Natural killer cell treated with Interleukin-12 subunit alpha and Interleukin-12 subunit beta and Interleukin-15 and Interleukin-18, amount 100 ng/mL, for 72 hours (primary cell): ENCODE measurements at regions not wholly inside any gene's neighbourhood (a gene's known extent, or its start where the extent isn't known, plus 50 kb on each side); places are given as distances from the start of the nearest gene placed in this dataset.
"Not testable (repeated sequence)": the region's sequence is repeated elsewhere in the genome, so short reads cannot be mapped to it uniquely, and the experiment has no call there.

Experiments
- ATAC-seq, 2 donors: fragments of 150-1000 bp; cut with Tn5 transposase in 1 of 2; sonication (Bioruptor Pico), chemical (Tn5 transposase) in 1 of 2; 2 replicates each; pipeline ENCODE4 v1.10.0; 2021
- DNase-seq: peaks from one replicate; pipeline ENCODE4 v3.0.0; 2022; ENCODE audit warnings: low spot score
- H3K27ac Mint-ChIP-seq, 2 donors: 1 replicate in 1 of 2; 2 replicates in 1 of 2; pipeline ENCODE4 v1.8.0; 2022; ENCODE audit warnings: mixed read lengths in 2 of 2, mild to moderate bottlenecking in 1 of 2, moderate library complexity in 1 of 2
- H3K27me3 Mint-ChIP-seq, 2 donors: 1 replicate in 1 of 2; 2 replicates in 1 of 2; pipeline ENCODE4 v1.8.0; 2022; ENCODE audit warnings: mixed read lengths in 2 of 2
- H3K36me3 Mint-ChIP-seq: one replicate; pipeline ENCODE4 v1.8.0; 2022; ENCODE audit warnings: mixed read lengths
- H3K4me1 Mint-ChIP-seq, 2 donors: 1 replicate in 1 of 2; 2 replicates in 1 of 2; pipeline ENCODE4 v1.8.0; 2022; ENCODE audit warnings: low read depth in 2 of 2, mixed read lengths in 2 of 2, mild to moderate bottlenecking in 1 of 2
- H3K4me3 Mint-ChIP-seq: one replicate; pipeline ENCODE4 v1.8.0; 2022; ENCODE audit warnings: mixed read lengths
- H3K9me3 Mint-ChIP-seq: 2 replicates; pipeline ENCODE4 v1.8.0; 2022; ENCODE audit warnings: mixed read lengths

GRCh38 chr2:242015108-242016065, 145.9 kb downstream of the RTP5 start:
- H3K4me3 Mint-ChIP-seq = no peak overlapping the region
- no peak for DNase-seq
- no peaks in the 10 kb centered on the region for H3K4me1 Mint-ChIP-seq
- peaks cover 20 to 33% of the 10 kb centered on the region in 2 donors for H3K27me3 Mint-ChIP-seq
- H3K27ac Mint-ChIP-seq = no peak overlapping the region
- ATAC-seq = no peak
- H3K9me3 Mint-ChIP-seq = no peaks in the 10 kb centered on the region
- no peaks in the 10 kb centered on the region for H3K36me3 Mint-ChIP-seq

- ATAC-seq = no peak
- no peaks in the 10 kb centered on the region for H3K4me1 Mint-ChIP-seq
- H3K9me3 Mint-ChIP-seq = no peaks in the 10 kb centered on the region
- H3K36me3 Mint-ChIP-seq = no peaks in the 10 kb centered on the region
- H3K27ac Mint-ChIP-seq = no peak overlapping the region
- peaks cover 24 to 41% of the 10 kb centered on the region in 2 donors for H3K27me3 Mint-ChIP-seq
- DNase-seq = no peak
- no peak overlapping the region for H3K4me3 Mint-ChIP-seq
Measured at GRCh38 chr2:242017086-242017485, 147.6 kb downstream of the RTP5 start.

GRCh38 chr2:242018416-242018815, 148.9 kb downstream of the RTP5 start:
- not testable (repeated sequence) for H3K4me3 Mint-ChIP-seq, H3K36me3 Mint-ChIP-seq, H3K4me1 Mint-ChIP-seq, H3K9me3 Mint-ChIP-seq, DNase-seq, ATAC-seq, H3K27ac Mint-ChIP-seq
- H3K27me3 Mint-ChIP-seq = peaks cover 33 to 55% of the 10 kb centered on the region in 2 donors

GRCh38 chr2:242019344-242019743, 149.8 kb downstream of the RTP5 start:
- Mint-ChIP-seq H3K4me1 (no peaks in the 10 kb centered on the region), H3K27ac (no peak overlapping the region), H3K27me3 (peaks cover 37 to 64% of the 10 kb centered on the region in 2 donors)

GRCh38 chr2:242020196-242021004, 150.9 kb downstream of the RTP5 start:
- Mint-ChIP-seq H3K9me3 (no peaks in the 10 kb centered on the region), H3K4me1 (no peaks in the 10 kb centered on the region), H3K27ac (no peak overlapping the region), H3K4me3 (no peak overlapping the region), H3K27me3 (peaks cover 40 to 65% of the 10 kb centered on the region in 2 donors), H3K36me3 (no peaks in the 10 kb centered on the region)
- ATAC-seq = no peak
- no peak for DNase-seq

More at GRCh38 chr2:242019344-242019743, 149.8 kb downstream of the RTP5 start:
- H3K4me3 Mint-ChIP-seq = no peak overlapping the region
- H3K9me3 Mint-ChIP-seq = no peaks in the 10 kb centered on the region
- H3K36me3 Mint-ChIP-seq = no peaks in the 10 kb centered on the region
- no peak for DNase-seq
- peak in 1 of 2 donors; percentile 31 for ATAC-seq

GRCh38 chr2:242022550-242023290, 153.2 kb downstream of the RTP5 start:
- Mint-ChIP-seq H3K27me3 (peaks cover 45 to 73% of the 10 kb centered on the region in 2 donors), H3K27ac (no peak overlapping the region), H3K4me3 (no peak overlapping the region), H3K9me3 (no peaks in the 10 kb centered on the region), H3K36me3 (no peaks in the 10 kb centered on the region), H3K4me1 (no peaks in the 10 kb centered on the region)
- no peak for DNase-seq
- no peak for ATAC-seq

GRCh38 chr2:242024751-242025355, 155.3 kb downstream of the RTP5 start:
- H3K27me3 Mint-ChIP-seq = peaks cover 49 to 84% of the 10 kb centered on the region in 2 donors
- no peak overlapping the region for H3K27ac Mint-ChIP-seq
- no peaks in the 10 kb centered on the region for H3K9me3 Mint-ChIP-seq
- H3K4me3 Mint-ChIP-seq = no peak overlapping the region
- DNase-seq (no peak), ATAC-seq (no peak)
- H3K4me1 Mint-ChIP-seq = peaks cover 0 to 4% of the 10 kb centered on the region in 2 donors
- no peaks in the 10 kb centered on the region for H3K36me3 Mint-ChIP-seq

- Mint-ChIP-seq H3K27ac (no peak overlapping the region), H3K4me1 (peaks cover 13 to 19% of the 10 kb centered on the region in 2 donors), H3K9me3 (no peaks in the 10 kb centered on the region), H3K27me3 (peaks cover 44 to 92% of the 10 kb centered on the region in 2 donors), H3K36me3 (no peaks in the 10 kb centered on the region), H3K4me3 (no peak overlapping the region)
- no peak for DNase-seq
- no peak for ATAC-seq
Measured at GRCh38 chr2:242027676-242028450, 158.3 kb downstream of the RTP5 start.

GRCh38 chr2:242029422-242030225, 160.1 kb downstream of the RTP5 start:
- H3K27ac Mint-ChIP-seq = peak overlapping the region in 1 of 2 donors; percentile 14
- no peak for ATAC-seq
- peaks cover 40 to 87% of the 10 kb centered on the region in 2 donors for H3K27me3 Mint-ChIP-seq

GRCh38 chr2:242030226-242030575, 160.7 kb downstream of the RTP5 start:
- peaks cover 16 to 28% of the 10 kb centered on the region in 2 donors for H3K4me1 Mint-ChIP-seq
- no peak overlapping the region for H3K4me3 Mint-ChIP-seq
- H3K36me3 Mint-ChIP-seq = no peaks in the 10 kb centered on the region
- ATAC-seq (no peak), DNase-seq (no peak)
- peak overlapping the region in 1 of 2 donors; percentile 14 for H3K27ac Mint-ChIP-seq
- no peaks in the 10 kb centered on the region for H3K9me3 Mint-ChIP-seq
- peaks cover 35 to 86% of the 10 kb centered on the region in 2 donors for H3K27me3 Mint-ChIP-seq

More at GRCh38 chr2:242029422-242030225, 160.1 kb downstream of the RTP5 start:
- DNase-seq = no peak
- Mint-ChIP-seq H3K36me3 (no peaks in the 10 kb centered on the region), H3K4me1 (peaks cover 16 to 28% of the 10 kb centered on the region in 2 donors), H3K4me3 (no peak overlapping the region), H3K9me3 (no peaks in the 10 kb centered on the region)

- Mint-ChIP-seq H3K4me1 (peaks cover 16 to 28% of the 10 kb centered on the region in 2 donors), H3K36me3 (no peaks in the 10 kb centered on the region), H3K27me3 (peaks cover 35 to 87% of the 10 kb centered on the region in 2 donors), H3K4me3 (peak overlapping the region; percentile 45), H3K27ac (peak overlapping the region in 1 of 2 donors; percentile 18), H3K9me3 (no peaks in the 10 kb centered on the region)
- no peak for DNase-seq
- no peak for ATAC-seq
Measured at GRCh38 chr2:242030858-242031257, 161.3 kb downstream of the RTP5 start.
